ENCODE measurements at regions not wholly inside any gene's neighbourhood (a gene's known extent, or its start where the extent isn't known, plus 50 kb on each side); places are given as distances from the start of the nearest gene placed in this dataset.

DNA sequence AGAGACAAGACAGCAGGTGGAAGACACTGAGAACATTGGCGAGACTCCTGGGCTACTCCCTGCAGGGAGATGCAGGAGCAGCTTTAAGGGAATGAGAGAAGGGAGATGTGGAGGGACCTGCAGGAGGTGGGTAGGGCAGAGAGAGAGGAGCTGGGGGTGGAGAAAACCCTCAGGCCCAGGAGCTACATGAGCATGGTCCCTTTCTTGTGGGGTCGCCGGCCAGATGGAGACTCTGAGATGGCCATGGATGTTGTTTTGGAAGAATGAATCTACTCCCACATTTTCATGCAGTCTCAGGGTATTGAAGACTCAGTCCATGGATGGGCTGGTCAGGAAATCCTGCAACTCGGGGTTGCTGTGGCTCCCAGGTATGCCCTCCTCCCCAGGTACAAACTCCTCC is 1381.9 kb downstream of the TBC1D22A start:
- DNase-seq (ENCODE audit: low spot score), result no peak

- no peak for DNase-seq (ENCODE audit: low spot score)
These were observed 1381.4 kb downstream of the TBC1D22A start for GRCh38 chr22:48143856-48144255.

- DNase-seq (ENCODE audit: low spot score), result no peak
These were observed 1379.9 kb downstream of the TBC1D22A start for GRCh38 chr22:48142388-48142787.

DNA sequence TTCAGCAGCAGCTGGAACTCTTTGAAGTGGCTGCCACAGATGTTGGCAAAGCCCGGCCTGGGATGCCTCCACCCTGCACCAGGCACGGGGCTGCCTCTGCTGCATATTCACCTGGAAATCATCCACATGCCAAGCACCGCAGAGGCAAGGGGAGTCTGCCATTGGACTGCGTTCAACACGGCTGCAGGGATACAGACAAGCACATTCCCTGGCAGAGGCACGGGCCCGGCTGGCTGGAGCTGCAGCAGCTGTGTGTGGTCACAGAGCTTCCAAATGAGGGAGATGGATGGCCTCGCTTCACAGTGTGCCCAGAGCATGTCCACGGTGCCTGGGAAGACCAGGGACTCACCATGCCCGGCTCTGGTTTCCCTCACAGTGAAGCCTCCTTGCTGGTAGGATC is 1378.9 kb downstream of the TBC1D22A start:
- DNase-seq (ENCODE audit: low spot score), result no peak

- DNase-seq (ENCODE audit: low spot score), result no peak
These were observed 1377.9 kb downstream of the TBC1D22A start for GRCh38 chr22:48140261-48140813.

DNA sequence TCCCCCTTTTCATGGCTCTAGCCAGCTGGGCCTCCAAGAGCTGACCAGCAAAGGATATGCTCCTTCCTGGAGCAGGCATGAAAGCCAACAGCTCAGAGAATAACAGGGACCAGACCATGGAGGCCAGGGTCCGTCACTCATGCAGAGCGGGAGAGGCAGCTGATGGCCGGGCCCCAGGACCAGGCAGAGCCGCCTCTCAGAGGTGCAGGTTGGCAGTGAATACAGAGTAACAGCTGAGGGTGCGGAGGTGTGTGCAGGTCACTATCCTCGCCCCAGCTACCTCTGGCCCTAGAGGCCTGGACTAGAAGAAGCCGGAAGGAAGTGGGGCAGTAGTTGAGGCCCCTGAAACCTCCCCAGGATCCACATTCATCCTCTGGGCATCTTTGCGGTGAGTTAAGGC is 1377.3 kb downstream of the TBC1D22A start:
- DNase-seq (ENCODE audit: low spot score), result no peak

- DNase-seq (ENCODE audit: low spot score), result peak; percentile 8
These were observed 1376.4 kb downstream of the TBC1D22A start for GRCh38 chr22:48138855-48139254.

GRCh38 chr22:48138427-48138826 is 1376.0 kb downstream of the TBC1D22A start:
- DNase-seq (ENCODE audit: low spot score), result no peak

DNA sequence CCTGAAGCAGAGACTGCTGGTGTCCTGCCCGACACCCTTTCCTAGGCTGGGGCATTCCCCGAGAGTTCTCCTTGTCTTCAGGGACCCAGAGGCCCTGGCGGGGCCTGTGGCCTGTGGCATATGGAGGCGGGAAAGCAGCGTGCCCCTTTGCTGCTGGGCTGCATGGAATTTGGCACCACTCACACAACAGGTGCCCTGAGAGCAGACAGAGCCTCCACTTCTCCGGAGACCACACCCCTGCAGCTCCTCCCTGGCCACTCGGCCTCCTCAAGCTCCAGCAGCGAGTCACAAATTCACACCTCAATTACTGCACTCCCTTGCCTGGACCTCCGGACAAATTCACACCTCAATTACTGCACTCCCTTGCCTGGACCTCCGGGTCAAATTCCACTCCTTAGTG is 1375.2 kb downstream of the TBC1D22A start:
- DNase-seq (ENCODE audit: low spot score), result no peak

DNA sequence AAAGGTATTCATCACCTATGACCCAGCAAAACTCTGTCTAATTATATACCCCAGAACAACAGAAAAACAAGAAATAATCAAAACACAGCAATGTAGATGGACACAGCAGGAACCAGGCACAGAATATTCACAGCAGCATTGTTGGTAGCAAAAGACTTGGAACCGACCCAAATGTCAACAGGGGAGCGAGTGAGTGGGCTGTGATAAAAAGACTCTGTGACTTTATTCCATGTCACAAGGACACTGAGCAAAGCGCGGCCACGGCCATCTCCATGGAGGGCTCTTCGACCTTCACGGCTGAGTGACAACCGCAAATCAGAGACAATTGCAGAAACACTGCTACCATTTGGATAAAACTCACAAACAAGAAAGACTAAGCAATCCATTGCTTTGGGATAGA is 1373.1 kb downstream of the TBC1D22A start:
- no peak for DNase-seq (ENCODE audit: low spot score)

DNA sequence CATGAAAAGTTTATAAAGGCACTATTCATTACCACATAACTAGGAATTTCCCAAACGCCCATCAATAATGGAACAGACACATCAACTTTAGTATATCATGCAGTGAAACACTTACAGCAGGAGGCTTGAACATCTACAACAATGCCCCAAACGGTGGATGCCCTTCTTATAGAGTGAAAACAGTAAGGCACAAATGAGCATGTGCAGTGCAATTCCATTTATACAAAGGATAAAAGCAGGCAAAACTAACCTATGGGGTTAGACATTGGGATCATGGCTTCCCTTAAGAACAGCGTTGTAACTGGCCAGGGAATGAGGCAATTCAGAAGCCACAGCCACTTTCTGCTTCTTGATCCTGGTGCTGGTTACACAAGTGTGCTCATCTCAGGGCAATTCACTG is 1363.0 kb downstream of the TBC1D22A start:
- DNase-seq (ENCODE audit: low spot score), result no peak

DNA sequence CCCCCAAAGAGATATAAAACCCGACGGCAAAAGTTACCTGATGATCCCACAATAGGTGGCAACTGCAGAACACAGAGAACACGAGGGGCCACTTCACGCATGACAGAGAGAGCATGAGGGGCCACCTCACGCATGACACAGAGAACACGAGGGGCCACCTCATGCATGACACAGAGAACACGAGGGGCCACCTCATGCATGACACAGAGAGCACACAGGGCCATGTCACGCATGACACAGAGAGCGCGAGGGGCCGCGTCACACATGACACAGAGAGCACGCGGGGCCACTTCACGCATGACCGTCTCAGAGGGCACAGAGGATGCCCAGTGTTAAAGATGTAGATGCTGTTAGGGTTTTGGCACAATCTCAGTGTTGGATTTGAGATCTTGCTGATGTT is 1359.5 kb downstream of the TBC1D22A start:
- no peak for DNase-seq (ENCODE audit: low spot score)

DNA sequence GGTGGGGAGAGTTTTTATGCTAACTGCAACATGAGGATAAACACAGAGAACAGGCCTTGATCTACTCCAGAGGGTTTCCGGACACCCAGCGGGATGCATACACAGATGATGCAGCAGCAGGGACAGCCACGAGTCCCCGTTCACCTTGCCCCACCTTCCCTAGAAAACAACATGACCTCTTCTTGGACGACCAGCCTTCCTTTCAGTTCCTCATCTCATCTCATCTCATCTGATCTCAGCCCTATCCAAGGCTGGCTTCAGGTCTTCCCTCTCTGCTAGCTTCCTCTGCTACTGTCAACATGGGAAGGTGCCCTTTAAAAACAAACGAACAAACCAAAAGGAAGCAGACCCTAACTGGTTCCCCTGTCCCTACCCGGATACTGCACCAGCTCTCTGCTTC is 1356.2 kb downstream of the TBC1D22A start:
- DNase-seq (ENCODE audit: low spot score), result no peak

- DNase-seq (ENCODE audit: low spot score), result no peak
These were observed 1354.4 kb downstream of the TBC1D22A start for GRCh38 chr22:48116871-48117270.

- DNase-seq (ENCODE audit: low spot score), result no peak
These were observed 1350.5 kb downstream of the TBC1D22A start for GRCh38 chr22:48112687-48113521.

GRCh38 chr22:48106715-48107259 is 1344.3 kb downstream of the TBC1D22A start:
- no peak for DNase-seq (ENCODE audit: low spot score)

DNA sequence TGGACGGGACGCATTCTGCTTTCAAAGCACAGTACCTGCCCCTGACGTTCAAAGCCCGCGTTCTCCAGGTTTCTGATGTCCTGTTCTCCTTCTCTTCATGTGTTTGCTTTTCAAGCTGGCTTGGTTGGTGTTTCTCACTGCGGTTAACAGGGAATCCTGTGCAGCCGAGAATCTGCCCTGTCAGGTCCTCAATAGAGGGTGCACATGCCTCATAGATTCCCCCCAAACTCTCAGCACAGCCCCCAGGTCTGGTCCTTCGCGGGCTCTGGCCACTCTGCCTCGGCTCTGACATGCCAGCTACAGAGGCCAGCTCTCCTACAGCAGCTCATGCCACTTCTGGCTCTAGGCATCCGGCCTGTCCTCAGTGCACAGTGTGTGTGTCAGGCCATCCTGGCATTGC is 1343.8 kb downstream of the TBC1D22A start:
- DNase-seq (ENCODE audit: low spot score), result no peak

DNA sequence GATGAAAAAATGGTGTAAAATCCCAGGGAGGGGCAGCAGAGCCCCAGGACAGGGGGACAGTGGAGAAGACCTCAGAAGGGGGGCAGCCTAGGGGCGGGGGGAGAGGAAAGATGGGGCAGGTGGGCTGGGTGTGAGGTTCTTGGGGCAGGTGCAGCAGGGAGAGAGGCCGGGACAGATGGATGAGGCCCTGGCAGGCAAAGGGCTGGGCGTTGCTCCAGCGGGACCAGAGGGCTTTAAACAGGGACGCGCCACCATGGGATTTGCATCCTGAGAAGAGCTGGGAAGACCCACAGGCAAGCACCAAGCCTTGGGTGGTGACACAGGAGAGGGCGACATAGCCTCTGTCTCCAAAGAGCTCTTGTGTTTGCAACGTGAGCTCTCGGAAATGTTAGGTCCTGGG is 1342.8 kb downstream of the TBC1D22A start:
- no peak for DNase-seq (ENCODE audit: low spot score)

- no peak for DNase-seq (ENCODE audit: low spot score)
These were observed 1342.3 kb downstream of the TBC1D22A start for GRCh38 chr22:48104766-48105165.

DNA sequence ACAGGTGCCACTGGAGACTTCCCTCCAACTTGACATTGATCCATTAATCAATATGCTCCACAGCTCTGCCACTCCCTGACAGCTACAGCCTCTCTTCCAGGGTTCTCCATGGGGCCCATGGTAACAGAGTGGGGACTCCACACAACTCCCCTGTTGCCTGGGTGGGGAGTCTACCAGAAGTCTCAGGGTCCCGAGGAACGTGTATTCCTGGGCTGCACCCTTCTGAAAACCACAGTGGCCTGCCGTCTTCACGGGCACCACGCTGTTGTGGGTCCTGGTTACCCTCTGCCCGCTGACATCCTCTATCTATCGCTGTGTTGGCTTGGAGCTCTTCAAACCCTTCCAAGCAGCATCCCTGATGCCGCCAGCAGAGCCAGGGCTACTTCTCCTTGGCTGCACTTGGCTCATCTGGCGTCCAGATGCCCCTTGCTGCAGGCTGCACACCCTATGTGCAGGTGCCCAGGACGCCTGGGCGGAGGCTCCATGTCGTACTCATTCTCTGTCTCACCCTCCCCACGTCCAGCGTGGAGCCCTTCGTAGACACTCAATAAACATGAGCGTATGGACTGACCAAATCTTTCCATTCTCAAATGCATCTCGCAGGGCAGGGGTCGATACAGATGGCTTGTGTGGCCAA is 1341.8 kb downstream of the TBC1D22A start:
- no peak for DNase-seq (ENCODE audit: low spot score)

- peak; percentile 61 for DNase-seq (ENCODE audit: low spot score)
These were observed 1340.9 kb downstream of the TBC1D22A start for GRCh38 chr22:48103126-48103875.

GRCh38 chr22:48102581-48102980 is 1340.1 kb downstream of the TBC1D22A start:
- DNase-seq (ENCODE audit: low spot score), result no peak

All from umbilical cord (tissue), 1 donor.